CD4-positive, alpha-beta T cell treated with Interleukin-6 for 4 hours (primary cell): ENCODE measurements at regions not wholly inside any gene's neighbourhood (a gene's known extent, or its start where the extent isn't known, plus 50 kb on each side); places are given as distances from the start of the nearest gene placed in this dataset.

Source experiments
- DNase-seq: peaks from one replicate; pipeline ENCODE4 v3.0.0-alpha.2; 2020; ENCODE audit warnings: mixed read lengths

DNA sequence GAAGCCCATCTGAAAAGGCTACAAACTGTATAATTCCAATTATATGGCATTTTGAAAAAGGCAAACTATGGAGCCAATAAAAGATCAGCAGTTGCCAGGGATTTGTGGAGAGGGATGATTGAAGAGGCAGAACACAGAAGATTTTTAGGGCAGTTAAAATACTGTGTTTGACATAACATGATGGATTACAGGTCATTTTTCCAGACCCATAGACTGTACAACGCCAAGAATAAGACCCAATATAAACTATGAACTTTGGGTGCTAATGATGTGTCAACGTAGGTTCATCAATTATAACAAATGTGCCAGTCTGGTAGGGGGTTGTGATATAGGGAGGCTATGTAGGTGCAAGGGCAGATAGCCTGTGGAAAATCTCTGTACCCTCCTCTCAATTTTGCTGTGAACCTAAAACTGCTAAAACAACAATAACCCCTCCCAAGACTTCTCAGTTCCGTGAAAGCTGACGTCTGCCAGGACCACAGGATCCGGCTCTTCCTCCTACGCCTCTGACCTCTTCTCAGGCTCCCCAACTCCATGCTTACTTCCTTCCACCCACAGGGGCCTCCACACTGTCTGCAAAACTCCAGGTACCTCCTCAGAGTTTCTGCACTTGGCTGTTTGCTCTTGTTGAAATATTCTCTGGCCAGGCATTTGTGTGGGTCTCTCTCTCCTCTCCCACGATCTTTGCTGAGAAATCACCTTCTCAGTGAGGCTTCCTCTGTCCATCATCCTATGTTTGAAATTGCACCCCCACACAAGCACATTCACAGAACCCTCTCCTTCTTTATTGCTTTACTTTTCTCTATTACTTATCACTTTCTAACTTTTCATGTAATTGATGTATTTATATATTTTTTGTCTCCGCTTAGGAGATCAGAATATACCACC, 131.4 kb downstream of the BBS10 start:
- no peak for DNase-seq

GRCh38 chr12:76208129-76208528, 123.6 kb upstream of the NAP1L1 start:
- DNase-seq = no peak

DNA sequence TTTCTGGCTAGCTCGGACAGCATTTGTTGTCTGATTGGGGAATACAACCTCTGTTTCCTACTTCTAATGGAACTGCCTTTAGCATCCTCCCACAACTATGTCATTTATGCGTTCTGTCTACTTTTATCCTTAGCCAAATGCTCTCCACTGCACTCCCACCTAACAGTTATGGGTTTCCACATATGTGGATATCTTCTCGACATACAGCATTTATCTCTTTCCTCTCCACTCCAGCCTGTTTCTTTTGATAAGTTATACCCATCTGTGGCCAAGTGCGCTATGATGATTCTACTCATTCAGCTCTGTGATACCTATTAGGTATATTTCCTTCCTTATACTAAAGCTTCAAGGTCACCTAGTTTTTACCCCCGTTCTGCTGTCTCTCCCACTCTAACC, 122.2 kb upstream of the NAP1L1 start:
- no peak for DNase-seq

DNA sequence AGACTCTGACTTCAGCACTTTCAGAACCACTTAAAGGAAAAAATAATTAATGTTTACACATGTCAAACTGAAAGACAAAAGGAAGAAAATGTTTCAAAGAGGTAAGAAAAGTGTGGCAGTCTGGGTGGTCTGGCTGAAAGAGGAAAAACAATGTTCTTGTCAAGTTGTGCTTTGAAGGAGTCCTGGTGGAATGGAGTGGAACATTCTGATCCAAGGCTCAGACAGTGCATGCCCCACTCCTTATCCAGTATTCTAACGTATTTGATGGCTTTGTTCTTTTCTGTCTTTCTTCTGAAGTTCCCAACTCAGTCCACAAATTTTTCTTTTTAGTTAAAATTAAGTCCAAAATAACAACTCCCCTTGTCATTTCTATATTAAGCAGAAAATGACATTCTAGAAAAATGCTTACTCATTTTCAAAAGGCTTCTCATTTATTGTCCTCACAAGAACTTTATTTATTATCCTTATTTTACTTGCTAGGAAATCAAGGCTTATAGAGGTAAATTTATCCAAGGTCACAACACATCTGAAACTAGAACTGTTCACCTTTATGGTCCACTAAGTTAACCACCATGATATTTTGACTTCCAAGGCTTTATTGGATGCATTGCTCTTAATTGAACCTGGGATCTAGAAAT, 121.7 kb upstream of the NAP1L1 start:
- DNase-seq = no peak

- DNase-seq = no peak
Observed at GRCh38 chr12:76202621-76203020, 118.1 kb upstream of the NAP1L1 start.

DNA sequence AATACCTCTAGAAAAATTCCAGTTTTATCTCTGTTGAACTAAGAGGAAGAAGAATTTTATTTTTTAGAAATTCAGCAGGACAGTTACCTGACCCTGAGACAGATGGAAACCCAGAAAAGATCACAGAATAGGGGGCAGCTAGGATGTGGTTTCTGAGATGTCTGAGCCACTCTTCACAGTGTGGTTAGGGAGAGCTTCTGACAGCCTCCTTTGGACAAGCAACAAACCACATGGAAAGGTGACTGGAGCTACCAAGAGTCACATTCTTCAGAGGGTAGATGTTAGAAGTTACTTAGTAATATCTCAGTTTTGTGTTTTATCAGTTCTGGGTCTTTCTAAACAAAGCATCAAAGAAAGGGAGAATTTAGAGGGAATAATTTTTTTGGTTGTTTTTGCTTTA, 117.3 kb upstream of the NAP1L1 start:
- no peak for DNase-seq

- no peak for DNase-seq
Observed at GRCh38 chr12:76201316-76201715, 116.8 kb upstream of the NAP1L1 start.

GRCh38 chr12:76199808-76200207, 115.3 kb upstream of the NAP1L1 start:
- no peak for DNase-seq

- no peak for DNase-seq
Observed at GRCh38 chr12:76198839-76199238, 114.4 kb upstream of the NAP1L1 start.

DNA sequence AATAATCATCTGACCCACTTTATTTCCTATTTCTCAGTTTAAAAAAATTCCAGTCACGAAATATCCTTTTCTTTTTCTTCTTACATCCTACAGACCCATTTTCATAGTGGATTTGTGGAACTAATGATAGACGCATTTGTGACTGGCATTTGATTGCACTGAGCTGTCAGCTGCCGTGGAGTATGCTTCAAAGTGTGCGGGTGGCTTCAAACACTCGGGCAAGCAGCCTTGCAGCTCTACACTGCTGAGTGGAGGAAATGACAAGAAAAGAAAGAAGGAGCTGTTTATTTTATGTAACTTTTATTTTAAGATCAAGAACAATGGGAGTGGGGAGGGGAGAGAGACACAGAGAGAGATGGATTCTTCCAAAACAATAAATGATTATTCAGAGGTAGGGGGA, 112.8 kb upstream of the NAP1L1 start:
- no peak for DNase-seq

- no peak for DNase-seq
Observed at GRCh38 chr12:76195920-76196319, 111.4 kb upstream of the NAP1L1 start.

- no peak for DNase-seq
Observed at GRCh38 chr12:76194724-76195123, 110.2 kb upstream of the NAP1L1 start.

DNA sequence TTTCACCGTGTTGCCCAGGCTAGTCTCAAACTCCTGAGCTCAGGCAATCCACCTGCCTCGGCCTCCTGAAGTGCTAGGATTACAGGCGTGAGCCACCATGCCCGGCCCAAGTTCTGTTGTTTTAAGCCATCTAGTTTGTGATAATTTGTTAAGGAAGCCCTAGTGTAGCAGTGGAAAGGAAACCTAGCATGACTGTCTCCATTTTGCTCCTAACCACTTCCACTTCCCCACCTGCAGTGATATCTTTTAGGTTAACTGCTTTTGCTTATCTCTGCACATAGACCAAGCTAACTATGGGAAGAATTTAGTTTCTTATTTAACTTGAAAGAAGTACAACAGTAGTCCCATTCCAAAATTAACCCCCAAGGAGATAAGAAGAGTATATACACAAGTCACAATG, 109.5 kb upstream of the NAP1L1 start:
- no peak for DNase-seq

DNA sequence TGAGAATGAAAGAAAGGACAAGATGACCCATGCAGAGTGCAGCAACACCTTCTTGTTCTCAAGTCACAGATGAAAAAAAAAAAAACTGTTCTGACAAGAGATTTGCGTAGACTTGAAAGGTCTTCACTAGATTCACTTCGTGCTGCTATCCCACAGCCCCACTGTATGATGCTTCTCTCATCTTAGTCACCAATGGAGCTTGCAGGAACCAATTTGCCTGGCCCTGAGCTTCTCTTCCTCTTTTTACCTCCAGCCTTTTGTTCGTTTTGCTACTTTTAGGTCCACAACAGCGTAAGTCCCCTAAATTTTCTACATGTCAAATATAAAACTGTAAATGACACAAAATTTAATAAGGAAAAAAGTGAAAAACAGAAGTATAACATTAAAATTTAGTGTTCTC, 107.9 kb upstream of the NAP1L1 start:
- no peak for DNase-seq

DNA sequence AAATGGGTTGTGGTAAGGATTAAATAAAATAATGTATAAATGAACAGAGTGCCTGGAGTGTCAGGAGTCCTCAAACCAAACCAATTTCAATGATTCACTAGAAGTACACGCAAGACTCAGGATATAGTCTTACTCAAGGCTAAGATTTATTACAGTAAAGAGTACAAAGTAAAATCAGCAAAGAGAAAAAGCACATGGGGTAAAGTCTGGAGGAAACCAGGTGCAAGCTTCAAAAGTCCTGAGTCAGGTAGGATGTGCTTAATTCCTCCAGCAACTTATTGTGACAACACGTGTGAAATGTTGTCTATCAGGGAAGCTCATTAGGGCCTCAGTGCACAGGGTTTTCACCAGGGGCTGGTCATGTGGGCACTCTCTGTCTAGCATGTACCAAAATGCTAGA, 105.8 kb upstream of the NAP1L1 start:
- DNase-seq = no peak

DNA sequence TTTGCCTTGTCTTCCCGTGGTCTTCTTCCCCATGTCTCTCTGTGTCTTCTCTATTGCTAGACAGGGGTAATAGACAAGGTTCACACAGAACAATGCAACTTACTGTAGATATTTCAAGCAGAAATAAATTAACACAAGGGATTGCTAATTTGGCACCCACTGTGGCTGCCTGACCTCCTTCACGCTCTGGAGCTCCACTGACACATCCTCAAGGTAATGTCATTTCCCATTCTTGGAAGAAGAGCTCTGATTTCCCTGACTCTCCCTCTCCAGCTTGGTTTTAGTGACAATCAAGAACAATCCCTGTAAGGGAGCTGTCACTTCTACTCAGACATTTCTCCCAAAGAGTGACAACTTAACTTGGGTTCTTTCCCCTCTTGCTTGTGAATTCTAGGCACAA, 105.4 kb upstream of the NAP1L1 start:
- DNase-seq = no peak

GRCh38 chr12:76187177-76187576, 102.7 kb upstream of the NAP1L1 start:
- no peak for DNase-seq

- no peak for DNase-seq
Observed at GRCh38 chr12:76186131-76186906, 101.8 kb upstream of the NAP1L1 start.

- no peak for DNase-seq
Observed at GRCh38 chr12:76183459-76184186, 99.1 kb upstream of the NAP1L1 start.

DNA sequence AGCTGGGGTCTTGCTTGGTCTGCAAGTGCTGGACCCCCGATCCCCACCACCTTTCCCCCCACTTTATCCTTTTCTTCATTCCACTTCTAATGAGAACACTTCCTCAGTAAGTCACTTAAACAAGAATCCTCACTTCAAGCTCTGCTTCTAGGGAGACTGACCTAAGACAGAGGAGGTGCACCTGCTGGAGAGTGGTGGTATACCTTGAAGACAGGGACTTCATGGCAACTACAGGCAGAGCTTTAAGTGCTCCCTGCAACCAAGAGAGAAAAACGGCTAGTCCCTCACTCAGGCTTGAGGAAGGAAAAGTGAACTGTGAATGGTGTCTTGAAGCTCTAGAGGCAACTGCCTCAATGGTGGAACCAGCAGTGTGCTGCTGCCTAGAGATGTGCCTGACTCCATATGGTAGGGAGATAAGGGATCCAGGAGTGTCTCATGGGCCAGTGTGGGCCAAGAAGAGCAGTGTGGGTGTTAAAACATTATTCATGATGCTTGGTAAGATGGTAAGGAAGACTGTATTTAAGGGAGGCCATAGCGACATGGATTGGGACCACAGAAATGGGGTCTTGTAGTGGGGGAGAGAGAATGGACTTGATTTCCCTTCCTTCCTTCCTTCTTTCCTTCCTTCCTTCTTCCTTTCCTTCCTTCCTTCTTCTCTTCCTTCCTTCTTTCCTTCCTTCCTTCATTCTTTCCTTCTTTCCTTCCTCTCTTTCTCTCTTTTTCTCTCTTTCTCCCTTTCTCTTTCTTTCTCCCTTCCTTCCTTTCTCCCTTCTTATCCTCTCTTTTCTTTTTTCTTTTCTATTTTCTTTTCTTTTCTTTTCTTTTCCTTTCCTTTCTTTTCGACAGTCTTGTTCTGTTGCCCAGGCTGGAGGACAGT, 96.2 kb upstream of the NAP1L1 start:
- DNase-seq = no peak

DNA sequence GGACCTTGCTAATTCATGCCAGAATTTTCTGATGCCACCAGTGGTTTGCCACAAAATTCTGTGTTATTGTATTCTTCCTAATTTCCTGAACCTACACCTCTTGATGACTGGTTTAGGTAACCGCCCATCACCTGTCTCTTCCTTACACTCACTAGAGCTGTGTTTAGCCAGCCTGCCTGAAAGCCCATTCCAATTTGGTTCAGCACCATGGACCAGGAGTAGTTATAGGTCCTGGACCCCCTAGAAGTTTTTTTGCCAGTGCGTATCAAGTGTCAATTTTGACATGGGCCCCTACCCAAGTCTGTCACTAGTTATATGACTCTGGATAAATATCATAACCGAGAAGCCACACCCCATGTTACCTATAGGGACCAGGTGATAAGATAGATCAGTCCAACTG, 94.0 kb upstream of the NAP1L1 start:
- no peak for DNase-seq

GRCh38 chr12:76177821-76178220, 93.3 kb upstream of the NAP1L1 start:
- no peak for DNase-seq
